SK-N-SH treated with all-trans-retinoic acid at 6 μM for 48 hours (cell line): ENCODE measurements at regions not wholly inside any gene's neighbourhood (a gene's known extent, or its start where the extent isn't known, plus 50 kb on each side); places are given as distances from the start of the nearest gene placed in this dataset.

Experiments
- ARNTL ChIP-seq: fragments of 450-650 bp; formaldehyde crosslinking; IDR thresholded peaks from 2 replicates; pipeline ENCODE4 v1.5.0; 2020; ENCODE audit warnings: low read depth, mild to moderate bottlenecking, moderate library complexity, borderline replicate concordance
- BACH2 ChIP-seq: fragments of 250-450 bp; sonication (Bioruptor Pico); IDR thresholded peaks from 2 replicates; pipeline ENCODE4 v1.9.0; 2021; ENCODE audit warnings: mild to moderate bottlenecking, borderline replicate concordance
- CREB5 ChIP-seq: fragments of 250-450 bp; sonication (Bioruptor Pico); IDR thresholded peaks from 2 replicates; pipeline ENCODE4 v1.5.1; 2020; ENCODE audit warnings: low read depth, mild to moderate bottlenecking, moderate library complexity
- CSDC2 ChIP-seq: fragments of 250-450 bp; sonication (Bioruptor Pico); IDR thresholded peaks from 2 replicates; pipeline ENCODE4 v1.5.0; 2020; ENCODE audit warnings: mild to moderate bottlenecking, moderate library complexity
- OSR1 ChIP-seq: fragments of 250-450 bp; sonication (Bioruptor Pico); IDR thresholded peaks from 2 replicates; pipeline ENCODE4 v1.8.0; 2022; ENCODE audit warnings: moderate library complexity, mild to moderate bottlenecking, inconsistent platforms
- PATZ1 ChIP-seq: fragments of 250-450 bp; sonication (Bioruptor Pico); IDR thresholded peaks from 2 replicates; pipeline ENCODE4 v1.8.0; 2020; ENCODE audit warnings: mild to moderate bottlenecking, moderate library complexity, borderline replicate concordance
- PPARA ChIP-seq: fragments of 250-450 bp; sonication (Bioruptor Pico); IDR thresholded peaks from 2 replicates; pipeline ENCODE4 v1.5.0; 2020; ENCODE audit warnings: mild to moderate bottlenecking, borderline replicate concordance
- ZFP3 ChIP-seq: fragments of 250-450 bp; sonication (Bioruptor Pico); IDR thresholded peaks from 2 replicates; pipeline ENCODE4 v1.5.0; 2020; ENCODE audit warnings: mild to moderate bottlenecking, moderate library complexity
- TF ChIP-seq, protein P1 (sequence below): fragments of 250-450 bp; sonication (Bioruptor Pico); IDR thresholded peaks from 2 replicates; pipeline ENCODE4 v1.8.0; 2021; ENCODE audit warnings: low read depth, mild to moderate bottlenecking, moderate library complexity, borderline replicate concordance

- TF ChIP-seq ZFP3 (CRISPR knock-in tag) (no peak), OSR1 (CRISPR knock-in tag) (no peak), BACH2 (CRISPR knock-in tag) (no peak), CREB5 (CRISPR knock-in tag) (no peak), PPARA (CRISPR knock-in tag) (no peak), CSDC2 (no peak), PATZ1 (no peak), ARNTL (CRISPR knock-in tag) (no peak)
- TF ChIP-seq, protein P1, sequence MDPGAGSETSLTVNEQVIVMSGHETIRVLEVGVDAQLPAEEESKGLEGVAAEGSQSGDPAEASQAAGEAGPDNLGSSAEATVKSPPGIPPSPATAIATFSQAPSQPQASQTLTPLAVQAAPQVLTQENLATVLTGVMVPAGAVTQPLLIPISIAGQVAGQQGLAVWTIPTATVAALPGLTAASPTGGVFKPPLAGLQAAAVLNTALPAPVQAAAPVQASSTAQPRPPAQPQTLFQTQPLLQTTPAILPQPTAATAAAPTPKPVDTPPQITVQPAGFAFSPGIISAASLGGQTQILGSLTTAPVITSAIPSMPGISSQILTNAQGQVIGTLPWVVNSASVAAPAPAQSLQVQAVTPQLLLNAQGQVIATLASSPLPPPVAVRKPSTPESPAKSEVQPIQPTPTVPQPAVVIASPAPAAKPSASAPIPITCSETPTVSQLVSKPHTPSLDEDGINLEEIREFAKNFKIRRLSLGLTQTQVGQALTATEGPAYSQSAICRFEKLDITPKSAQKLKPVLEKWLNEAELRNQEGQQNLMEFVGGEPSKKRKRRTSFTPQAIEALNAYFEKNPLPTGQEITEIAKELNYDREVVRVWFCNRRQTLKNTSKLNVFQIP (CRISPR knock-in tag), result no peak
These were observed 1053.4 kb upstream of the CITED2 start for GRCh38 chr6:140427842-140428241.
